HepG2 (cell line): ENCODE measurements at regions not wholly inside any gene's neighbourhood (a gene's known extent, or its start where the extent isn't known, plus 50 kb on each side); places are given as distances from the start of the nearest gene placed in this dataset.

ENCODE experiments used
- BATF2 ChIP-seq: sonication (generic); formaldehyde crosslinking; IDR thresholded peaks from 2 replicates; pipeline ENCODE4 v1.8.0; 2022; ENCODE audit warnings: mild to moderate bottlenecking, missing genetic modification reagents, moderate library complexity
- DNMT3B ChIP-seq: conservative IDR thresholded peaks from 2 replicates; pipeline ENCODE4 v1.6.1; 2016; ENCODE audit warnings: missing biosample characterization, control low read depth
- GFI1 ChIP-seq: sonication (generic); formaldehyde crosslinking; IDR thresholded peaks from 2 replicates; pipeline ENCODE4 v1.5.0; 2020; ENCODE audit warnings: missing genetic modification reagents, mild to moderate bottlenecking, borderline replicate concordance
- HNF1A ChIP-seq, 2 experiments: sonication (generic) in 1 of 2; formaldehyde crosslinking in 1 of 2; IDR thresholded peaks; 2 replicates each; pipeline versions ENCODE4 v1.4.0 to v1.6.1; 2016 to 2020; ENCODE audit warnings: borderline replicate concordance in 1 of 2, low read depth in 1 of 2, mild to moderate bottlenecking in 1 of 2, missing genetic modification reagents in 1 of 2
- ISL2 ChIP-seq: sonication (generic); formaldehyde crosslinking; IDR thresholded peaks from 2 replicates; pipeline ENCODE4 v1.5.0; 2020; ENCODE audit warnings: missing genetic modification reagents
- MED1 ChIP-seq: sonication (generic); formaldehyde crosslinking; IDR thresholded peaks from 2 replicates; pipeline ENCODE4 v1.4.0; 2020; ENCODE audit warnings: missing genetic modification reagents
- MED8 ChIP-seq: sonication (generic); formaldehyde crosslinking; IDR thresholded peaks from 2 replicates; pipeline ENCODE4 v1.8.1; 2023; ENCODE audit warnings: mild to moderate bottlenecking, missing genetic modification reagents; ENCODE audit not compliant: insufficient replicate concordance
- MIXL1 ChIP-seq: IDR thresholded peaks from 2 replicates; pipeline ENCODE4 v1.6.1; 2016
- PRDM4 ChIP-seq: sonication (generic); formaldehyde crosslinking; IDR thresholded peaks from 2 replicates; pipeline ENCODE4 v1.9.0; 2021; ENCODE audit warnings: missing genetic modification reagents, borderline replicate concordance
- SCMH1 ChIP-seq: sonication (generic); formaldehyde crosslinking; IDR thresholded peaks from 2 replicates; pipeline ENCODE4 v1.9.0; 2021; ENCODE audit warnings: missing genetic modification reagents, mild to moderate bottlenecking, borderline replicate concordance
- THRA ChIP-seq: sonication (generic); formaldehyde crosslinking; IDR thresholded peaks from 2 replicates; pipeline ENCODE4 v1.4.0; 2020; ENCODE audit warnings: missing genetic modification reagents, borderline replicate concordance
- ZNF292 ChIP-seq: sonication (generic); formaldehyde crosslinking; IDR thresholded peaks from 2 replicates; pipeline ENCODE4 v1.8.1; 2022; ENCODE audit warnings: mild to moderate bottlenecking, low read depth, missing genetic modification reagents, borderline replicate concordance
- ZNF33A ChIP-seq: sonication (generic); formaldehyde crosslinking; IDR thresholded peaks from 2 replicates; pipeline ENCODE4 v1.5.1; 2020; ENCODE audit warnings: missing genetic modification reagents, mild to moderate bottlenecking, moderate library complexity, borderline replicate concordance
- ZNF414 ChIP-seq: sonication (generic); formaldehyde crosslinking; IDR thresholded peaks from 2 replicates; pipeline ENCODE4 v1.5.0; 2020; ENCODE audit warnings: missing genetic modification reagents
- ZNF607 ChIP-seq: sonication (generic); formaldehyde crosslinking; IDR thresholded peaks from 2 replicates; pipeline ENCODE4 v1.5.1; 2020; ENCODE audit warnings: missing genetic modification reagents, mild to moderate bottlenecking, borderline replicate concordance
- ZNF747 ChIP-seq: sonication (generic); formaldehyde crosslinking; IDR thresholded peaks from 2 replicates; pipeline ENCODE4 v1.8.1; 2023; ENCODE audit warnings: missing genetic modification reagents, mild to moderate bottlenecking, borderline replicate concordance

- TF ChIP-seq ZNF607 (CRISPR knock-in tag) (no peak), HNF1A (IDR thresholded peaks at IDR 0.05; ENCODE audit: low read depth) (0 out of 2 replicates have a peak, but pooled peaks have one; percentile 21), HNF1A (CRISPR knock-in tag; IDR thresholded peaks at IDR 0.05; ENCODE audit: borderline replicate concordance) (peak; percentile 89), PRDM4 (CRISPR knock-in tag) (no peak), ZNF414 (CRISPR knock-in tag) (no peak), GFI1 (CRISPR knock-in tag) (peak; percentile 95), MIXL1 (CRISPR knock-in tag) (peak; percentile 33; the same call in 1 of the 2 replicates), ZNF33A (no peak), MED8 (CRISPR knock-in tag) (peak; percentile 37), THRA (CRISPR knock-in tag) (peak; percentile 11; the same call in 1 of the 2 replicates), BATF2 (CRISPR knock-in tag) (no peak), ZNF747 (CRISPR knock-in tag) (no peak), MED1 (peak; percentile 93), SCMH1 (CRISPR knock-in tag) (no peak), ISL2 (CRISPR knock-in tag) (peak; percentile 83), ZNF292 (CRISPR knock-in tag) (peak; percentile 80), DNMT3B (CRISPR knock-in tag) (peak; percentile 80; the same call in 1 of the 2 replicates)
Measured at GRCh38 chr17:13437966-13438779, 163.6 kb downstream of the HS3ST3A1 start (continued).
